NCI-H2171 (cell line): ENCODE measurements at regions not wholly inside any gene's neighbourhood (a gene's known extent, or its start where the extent isn't known, plus 50 kb on each side); places are given as distances from the start of the nearest gene placed in this dataset.
"Not testable (repeated sequence)": the region's sequence is repeated elsewhere in the genome, so short reads cannot be mapped to it uniquely, and the experiment has no call there.

Experiments
- DNase-seq: peaks from one replicate; lab custom pipeline; 2025; lab: John Stamatoyannopoulos, UW

DNA sequence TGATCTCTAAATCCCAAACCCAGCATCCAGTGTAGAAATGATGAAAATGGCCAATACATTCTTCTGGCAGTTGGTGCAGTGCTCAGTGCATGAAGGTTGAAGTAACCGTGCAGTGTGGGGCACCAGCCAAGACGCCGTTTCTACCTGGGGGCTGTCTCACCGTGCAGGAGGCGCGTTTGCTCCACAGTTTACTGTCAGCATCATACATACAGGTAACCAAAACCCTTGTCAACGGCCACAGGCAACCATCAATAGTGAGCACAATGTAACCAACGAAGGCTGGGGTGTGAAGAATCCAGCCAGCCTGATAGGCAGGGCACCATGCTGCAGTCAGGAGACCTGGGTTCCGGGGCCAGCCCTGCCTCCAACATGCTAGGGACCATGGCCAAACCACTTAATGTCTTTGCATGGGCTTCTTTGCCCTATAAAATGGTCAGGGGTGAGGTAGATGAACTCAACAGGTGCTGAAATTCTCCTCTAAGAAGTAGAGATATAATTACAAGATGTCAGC, 127.5 kb upstream of the ID2 start:
- DNase-seq: no peak

DNA sequence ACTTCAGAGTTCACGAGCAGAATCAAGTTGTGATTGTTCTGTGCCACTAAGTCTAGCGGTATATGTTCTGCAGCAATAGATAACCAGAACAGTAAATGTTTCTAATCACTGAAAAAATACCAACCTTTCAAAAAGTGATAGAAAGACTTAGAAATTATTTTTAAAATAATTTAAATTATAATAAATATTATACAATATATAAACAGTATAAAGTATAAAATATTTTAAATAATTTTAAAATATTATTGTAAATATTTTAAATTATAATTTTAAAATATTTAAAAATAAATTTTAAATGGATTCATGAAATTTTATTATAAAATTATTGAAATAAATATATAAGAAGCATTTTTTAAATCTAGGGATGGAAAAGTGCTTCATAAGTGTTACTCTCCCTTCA, 126.3 kb upstream of the ID2 start:
- DNase-seq: no peak

DNA sequence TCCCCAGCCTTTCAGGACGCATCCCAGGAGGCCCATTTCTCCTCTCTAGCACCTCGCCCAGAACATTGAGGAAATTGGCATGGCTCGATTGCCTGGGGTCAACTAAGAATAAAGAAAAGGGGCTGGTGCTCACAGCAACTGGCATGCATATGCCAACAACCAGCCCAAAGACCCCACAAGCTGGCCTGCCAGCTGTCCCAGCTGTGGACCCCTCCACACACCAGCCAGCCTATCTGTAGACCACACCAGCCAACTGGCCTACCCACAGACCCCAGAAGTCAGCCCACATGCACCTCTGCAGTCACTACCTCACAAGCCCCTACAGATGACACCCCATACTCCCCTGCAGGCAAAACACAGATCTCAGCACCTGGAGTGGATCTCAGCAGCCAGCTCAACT, 123.8 kb upstream of the ID2 start:
- no peak for DNase-seq

DNA sequence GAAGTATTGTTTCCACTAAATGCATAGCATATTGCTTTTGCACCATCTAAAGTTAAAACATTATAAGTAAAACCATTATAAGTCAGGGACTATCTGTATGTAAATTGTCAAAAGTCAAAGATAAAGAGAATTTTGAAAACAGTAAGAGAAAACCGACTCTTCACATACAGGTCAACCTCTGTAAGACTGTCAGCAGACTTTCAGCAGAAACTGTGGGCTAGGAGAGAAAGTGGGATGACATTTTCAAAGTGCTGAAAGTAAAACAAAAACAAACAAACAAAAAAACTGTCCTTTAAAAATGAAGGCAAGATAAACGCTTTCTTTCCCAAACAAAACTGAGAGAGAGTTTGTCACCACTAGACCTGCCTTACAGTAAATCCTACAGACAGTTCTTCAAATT, 122.9 kb upstream of the ID2 start:
- no peak for DNase-seq

DNA sequence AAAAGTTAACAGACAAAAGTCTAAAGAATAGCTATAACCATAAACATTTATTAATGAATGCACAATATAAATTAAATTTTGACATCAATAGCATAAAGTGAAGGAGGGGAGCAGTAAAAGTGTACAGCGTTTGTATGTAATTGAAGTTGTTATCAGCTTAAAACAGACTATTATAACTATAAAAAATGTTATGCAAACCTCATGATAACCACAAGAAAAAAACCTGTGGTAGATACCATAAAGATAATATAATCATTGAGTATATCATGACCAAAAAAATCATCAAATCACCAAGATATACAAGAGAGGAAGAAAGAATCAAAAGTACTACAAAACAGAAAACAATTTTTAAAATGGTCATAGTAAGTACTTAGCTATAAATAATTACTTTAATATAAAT, 122.1 kb upstream of the ID2 start:
- DNase-seq: no peak

DNA sequence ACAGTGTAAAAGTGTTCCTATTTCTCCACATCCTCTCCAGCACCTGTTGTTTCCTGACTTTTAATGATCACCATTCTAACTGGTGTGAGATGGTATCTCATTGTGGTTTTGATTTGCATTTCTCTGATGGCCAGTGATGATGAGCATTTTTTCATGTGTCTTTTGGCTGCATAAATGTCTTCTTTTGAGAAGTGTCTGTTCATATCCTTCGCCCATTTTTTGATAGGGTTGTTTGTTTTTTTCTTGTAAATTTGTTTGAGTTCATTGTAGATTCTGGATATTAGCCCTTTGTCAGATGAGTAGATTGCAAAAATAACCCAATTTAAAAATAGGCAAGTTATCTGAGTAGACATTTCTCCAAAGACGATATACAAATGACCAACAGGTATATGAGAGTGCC, 120.2 kb upstream of the ID2 start:
- DNase-seq: not testable (repeated sequence)

DNA sequence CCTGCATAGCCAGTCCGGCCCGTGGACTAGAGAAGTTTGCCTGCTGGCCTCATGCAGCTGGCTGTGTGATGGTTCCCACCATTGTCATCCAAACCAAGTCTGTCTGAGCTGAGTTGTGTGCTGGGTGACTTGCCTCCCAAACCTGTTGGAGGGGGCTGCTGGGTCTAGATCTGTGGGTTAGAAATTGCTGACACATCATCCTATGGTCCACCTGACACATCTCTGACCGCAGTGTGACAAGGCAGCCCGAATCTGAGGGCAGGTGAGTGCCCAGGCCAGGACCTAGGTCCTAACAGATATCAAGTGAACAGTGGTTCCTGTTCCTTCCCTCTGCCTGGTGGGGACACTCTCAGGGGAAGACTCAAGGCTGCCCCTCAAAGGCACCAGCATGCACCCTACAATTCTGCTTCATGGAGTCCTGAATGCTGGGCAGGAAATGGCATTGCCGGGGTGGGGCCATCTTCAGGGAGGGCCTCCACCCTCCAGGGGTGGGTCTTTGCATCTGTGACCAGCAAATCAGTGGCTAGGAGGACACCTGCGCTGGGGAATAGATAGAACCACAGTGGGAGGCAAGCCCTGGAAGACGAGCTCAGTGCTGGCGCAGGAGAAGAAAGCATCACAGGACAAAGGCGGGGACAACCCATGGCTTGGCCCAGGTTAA, 117.9 kb upstream of the ID2 start:
- DNase-seq: no peak

DNA sequence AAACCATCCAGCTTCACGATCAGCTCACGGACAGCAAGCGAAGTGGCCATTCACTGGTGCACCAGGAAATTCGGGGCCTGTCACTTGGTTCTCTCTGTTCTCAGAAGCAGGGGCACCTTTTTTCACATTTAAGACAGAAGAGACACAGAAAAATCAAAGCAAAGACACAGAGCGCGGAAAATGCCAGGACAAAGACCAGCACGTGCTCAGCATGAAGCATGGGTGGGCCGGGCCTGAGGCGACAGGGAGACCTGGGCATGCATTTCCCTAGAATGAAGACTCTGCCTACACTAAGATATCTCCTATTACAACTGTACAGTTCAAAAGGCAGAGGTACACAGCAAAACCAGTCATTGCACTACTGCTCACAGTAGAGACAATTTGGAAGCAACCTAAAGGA, 117.4 kb upstream of the ID2 start:
- DNase-seq: no peak

DNA sequence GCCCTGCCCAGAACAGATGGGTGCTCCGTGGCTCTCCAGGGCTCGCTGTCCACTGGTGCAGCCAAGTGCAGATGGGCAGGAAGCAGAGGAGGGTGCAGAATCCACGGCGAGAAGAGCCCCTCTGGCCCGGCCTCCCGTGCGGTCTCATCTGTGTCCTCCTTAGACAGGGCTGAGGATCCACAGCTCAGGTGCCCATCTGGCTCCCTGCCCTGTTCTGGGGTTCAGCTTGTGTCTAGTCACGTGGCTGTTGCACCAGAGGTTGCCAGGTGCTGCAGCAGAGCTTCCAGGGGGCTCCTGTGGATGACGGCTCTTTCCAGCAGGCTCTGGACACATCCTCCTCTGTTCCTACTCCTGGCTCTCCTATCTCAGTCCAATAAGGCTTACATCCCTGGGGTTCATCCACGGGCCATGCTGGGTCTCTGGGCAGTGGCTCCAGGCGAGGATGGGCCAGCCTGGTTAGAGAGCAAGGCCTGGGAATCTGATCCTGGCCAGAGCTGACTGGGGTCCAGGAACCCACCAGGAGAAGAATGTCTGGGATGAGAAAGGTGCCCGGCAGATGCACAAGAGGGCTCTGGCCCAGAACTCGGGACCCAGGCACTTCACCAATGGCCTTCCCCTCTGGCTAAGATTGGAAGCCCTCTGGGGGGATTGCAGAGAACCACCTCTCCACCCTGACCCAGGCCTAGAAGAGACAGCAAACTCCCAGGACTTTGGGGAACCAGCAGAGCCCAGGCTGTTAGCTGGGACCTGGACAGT, 116.3 kb upstream of the ID2 start:
- no peak for DNase-seq

DNA sequence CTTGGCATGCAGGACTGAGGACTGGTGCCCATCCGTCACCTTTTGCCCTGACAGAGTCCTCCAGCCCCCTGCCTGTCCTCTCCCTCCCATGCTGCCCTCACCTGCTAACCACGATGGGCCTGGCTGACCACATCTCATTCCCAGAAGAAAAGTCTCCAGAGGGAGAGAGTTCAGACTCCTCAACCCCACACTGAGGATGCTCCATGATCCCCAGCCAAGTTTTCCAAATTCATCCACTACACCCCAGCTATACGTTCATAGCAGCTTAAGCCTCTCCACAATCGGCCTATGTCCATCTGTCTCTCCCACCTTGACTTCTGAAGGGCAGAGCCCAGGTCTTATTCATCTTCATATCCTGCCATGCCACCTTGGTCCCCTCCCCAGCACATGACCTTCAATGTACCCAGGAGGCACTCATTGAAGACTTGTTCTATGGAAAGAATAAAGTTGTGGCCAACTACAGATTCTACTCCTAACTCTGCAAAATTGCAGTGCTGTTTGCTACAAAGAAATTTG, 115.6 kb upstream of the ID2 start:
- DNase-seq: no peak

DNA sequence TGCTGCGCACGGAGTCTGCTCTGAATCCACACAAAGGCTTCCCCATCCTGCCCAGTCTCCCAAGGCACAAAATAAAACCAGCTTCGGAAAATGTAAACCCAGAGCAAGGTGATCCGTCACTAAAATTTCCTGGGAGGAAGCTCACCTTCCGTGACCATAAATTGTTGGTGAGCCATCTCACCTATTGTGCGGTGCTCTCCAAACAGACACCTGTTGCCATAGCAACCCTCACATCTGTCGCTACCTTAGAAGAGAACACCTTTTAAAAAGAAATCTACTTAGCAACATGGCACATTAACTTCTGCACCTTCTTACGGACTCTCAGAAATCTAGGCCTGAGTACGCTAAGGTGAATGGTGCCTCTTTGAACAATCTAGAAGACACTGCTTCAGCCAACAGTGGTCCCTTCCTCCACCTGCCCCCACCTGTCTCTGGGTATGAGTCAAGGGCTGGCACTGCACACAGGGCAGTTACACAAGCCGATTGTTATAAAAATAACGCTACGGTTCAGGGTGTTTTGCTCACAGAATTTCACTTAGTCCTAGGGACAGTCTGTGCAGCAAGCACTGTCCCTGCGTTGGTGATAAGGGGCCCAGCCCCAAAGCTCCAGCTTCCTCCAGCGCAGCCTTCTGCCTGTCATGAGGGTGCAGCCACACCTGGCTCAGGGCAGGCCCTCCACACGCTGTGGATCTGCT, 114.9 kb upstream of the ID2 start:
- peak; percentile 77 for DNase-seq

DNA sequence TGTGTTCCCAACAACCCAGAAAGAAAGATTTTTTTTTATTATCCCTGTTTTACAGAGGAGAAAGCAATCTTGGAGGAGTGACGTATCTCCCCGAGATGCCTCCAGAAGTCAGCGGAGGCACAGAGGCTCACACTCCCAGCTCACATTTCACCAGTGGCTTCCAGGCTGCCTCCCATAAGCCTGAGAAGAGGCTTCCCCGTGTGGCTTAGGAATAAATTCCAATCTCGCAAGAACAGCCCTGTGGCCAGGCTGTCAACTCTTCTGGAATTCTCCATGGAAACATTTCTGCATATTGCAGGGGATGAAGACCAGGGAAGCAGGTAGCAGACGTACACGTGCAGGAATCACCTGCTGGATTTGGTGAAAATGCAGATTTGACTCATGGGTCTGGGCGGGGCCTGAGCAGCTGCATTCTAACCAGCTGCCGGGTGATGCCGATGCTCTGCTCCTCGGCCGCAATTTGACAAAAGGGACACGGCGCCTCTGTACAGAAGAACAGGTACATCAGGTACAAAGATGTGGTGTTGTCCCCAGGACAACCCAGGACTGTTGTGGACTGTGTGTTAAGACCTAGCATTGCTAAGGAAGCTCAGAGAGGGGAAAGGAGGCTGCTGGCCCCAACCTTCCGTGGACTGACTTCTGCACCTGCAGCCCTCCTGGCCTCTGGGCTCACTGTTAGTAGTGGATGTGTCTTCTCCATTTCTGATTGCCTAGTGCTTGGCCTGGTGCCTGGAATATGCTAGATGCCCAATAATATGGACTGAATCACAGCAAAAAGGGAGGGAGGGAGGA, 114.2 kb upstream of the ID2 start:
- no peak for DNase-seq

DNA sequence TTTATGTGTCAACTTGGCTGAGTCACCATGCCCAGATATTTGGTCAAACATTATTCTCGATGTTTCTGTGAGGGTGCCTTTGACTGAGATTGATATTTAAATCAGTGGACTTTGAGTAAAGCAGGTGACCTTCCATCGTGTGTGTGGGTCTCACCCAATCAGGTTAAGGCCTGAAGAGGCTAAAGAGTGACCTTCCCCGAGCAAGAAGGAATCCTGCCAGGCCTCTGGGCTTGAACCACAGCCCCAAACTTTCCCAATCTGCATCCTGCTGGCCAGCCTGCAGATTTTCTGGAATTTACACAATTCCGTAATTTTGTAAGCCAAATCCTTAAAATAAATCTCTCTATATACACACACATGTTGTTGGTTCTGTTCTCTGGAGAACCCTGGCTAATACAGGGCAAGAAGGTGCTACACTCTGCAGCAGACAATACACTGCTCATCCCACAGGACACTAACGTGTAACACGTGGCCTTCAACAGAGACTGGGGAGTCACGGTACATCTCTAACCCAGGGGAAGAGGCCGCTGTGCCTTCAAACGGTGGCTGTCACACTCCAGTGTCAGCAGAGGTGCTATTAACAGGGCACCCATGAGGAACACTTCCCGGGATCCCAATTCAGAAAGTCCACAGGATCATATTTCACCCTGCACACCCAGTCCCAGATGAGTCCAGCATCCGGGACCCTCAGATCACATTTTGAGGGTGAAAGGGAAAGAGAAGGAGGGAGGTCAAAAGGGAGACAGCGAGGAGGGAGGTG, 113.1 kb upstream of the ID2 start:
- DNase-seq: no peak

DNA sequence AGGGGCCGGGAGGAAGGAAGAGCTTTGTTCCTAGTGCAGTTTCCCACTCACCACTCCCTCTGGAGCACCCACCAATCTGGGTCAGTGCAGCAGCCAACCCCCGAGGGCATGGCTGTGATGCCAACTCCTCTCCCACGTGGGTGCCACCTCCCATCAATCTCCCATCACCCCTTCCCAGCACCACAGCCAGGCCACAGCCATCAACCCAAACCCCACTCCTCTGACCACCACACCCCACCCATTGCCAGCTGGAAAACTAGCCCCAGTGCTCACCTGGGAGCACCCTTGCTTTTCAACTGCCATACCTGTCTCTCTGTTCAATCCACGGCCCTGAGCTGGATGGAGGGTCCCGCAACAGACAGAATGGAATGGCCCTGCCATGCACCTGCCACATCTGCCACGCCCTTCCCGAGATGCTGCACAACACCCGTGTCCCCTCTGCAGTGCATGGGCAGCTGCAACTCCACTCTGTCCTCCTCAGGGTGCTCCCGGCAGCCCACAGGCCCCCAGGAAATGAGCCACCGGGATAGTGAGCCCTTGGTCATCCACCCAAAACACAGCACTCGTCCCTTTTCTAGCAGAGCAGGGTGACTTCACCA, 112.4 kb upstream of the ID2 start:
- no peak for DNase-seq

DNA sequence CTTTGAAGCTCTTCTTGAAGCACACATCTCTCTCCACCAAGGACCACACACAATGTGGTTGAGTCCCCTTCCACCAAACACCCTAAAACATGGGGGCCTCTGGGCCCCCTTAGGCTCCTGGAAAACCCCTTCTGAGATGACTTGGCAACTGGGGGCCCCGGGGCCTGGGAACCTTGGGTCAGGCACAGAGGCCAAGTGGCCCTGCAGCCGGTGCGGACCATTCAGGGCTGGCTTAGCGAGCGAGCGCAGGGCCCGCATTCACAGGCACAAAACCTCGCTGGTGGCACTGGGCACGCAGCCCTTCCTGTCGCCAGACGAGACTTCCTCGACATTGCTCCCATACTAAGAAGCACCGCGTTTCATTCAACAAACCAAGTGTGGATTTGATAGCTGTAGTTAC, 111.2 kb upstream of the ID2 start:
- DNase-seq: no peak

DNA sequence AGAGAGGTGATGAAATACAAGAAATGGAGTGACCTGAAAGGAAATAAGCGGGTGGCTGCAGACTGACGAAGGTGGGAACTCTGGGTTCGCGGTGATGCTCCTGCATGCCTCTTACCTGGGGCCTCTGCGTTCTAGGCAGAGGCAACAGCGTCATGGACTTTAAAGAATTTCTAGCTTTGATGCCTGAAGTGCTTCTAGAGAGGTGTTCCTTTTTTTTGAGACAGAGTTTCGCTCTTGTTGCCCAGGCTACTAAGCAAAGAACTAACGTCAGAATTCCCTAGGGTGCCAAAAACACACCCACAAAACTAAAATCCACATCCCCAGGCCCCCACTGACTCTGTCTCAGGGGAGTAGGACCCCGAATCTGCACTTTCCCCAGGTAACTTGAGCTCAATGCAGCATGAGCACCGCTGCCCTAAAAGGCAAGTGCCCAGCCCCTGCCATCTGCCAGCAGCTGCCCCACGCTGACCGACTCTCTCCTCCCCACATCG, 110.5 kb upstream of the ID2 start:
- DNase-seq: no peak

DNA sequence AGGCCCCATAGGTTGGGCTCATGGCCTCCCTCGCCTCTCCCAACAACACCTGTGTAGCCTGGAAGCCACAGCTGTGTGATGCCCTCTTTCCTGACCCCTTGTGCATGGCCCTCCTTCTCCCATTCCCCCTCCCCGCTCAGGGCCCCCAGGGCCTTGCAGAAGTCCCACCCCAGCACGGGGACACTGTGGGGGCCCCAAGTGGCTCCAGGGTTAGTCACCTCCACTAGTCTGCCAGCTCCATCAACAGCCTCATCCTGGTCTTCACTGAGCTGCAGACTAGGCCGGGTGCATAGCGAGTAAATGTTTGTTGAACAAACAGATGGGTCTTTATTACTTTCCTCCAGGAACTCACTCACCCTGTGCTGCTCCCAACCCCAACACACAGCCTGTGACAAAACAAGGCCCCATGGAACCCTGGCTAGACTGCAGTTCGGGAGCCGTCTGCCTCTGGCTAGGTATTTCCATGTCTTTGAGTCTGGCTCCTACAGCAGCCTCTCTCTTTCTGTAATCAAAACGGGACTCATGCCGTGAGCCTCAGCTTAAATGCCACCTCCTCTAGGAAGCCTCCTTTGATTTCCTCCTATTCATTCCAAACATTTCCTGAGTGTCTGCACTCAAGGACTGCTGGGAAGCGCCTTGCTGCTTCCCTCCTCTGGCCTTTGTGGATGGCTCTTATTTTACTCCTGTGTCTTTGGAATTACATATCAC, 109.9 kb upstream of the ID2 start:
- no peak for DNase-seq

DNA sequence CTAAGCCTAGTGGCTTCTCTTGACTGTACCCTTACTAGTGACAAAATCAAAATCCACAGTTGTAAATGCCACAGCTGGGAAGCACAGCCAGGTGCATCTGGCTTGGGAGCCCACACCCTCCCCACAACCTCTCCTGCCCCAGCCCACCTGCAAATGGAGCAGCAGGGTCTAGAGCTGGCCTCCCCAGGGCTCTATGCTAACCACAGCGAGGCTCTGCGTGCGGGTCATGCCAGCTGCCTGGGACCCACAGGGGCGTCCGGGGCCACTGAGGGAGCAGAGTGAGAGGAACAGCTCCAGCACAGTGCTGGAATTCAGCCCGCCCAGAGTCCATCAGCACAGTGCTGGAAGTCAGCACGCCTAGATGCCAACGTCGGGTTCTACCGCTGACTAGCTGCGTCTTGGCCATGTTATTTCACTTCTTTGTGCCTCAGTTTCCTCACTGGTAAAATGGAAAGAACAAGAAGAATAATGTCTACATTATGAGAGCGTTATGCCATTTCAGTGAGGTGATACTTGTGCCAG, 109.1 kb upstream of the ID2 start:
- DNase-seq: no peak

DNA sequence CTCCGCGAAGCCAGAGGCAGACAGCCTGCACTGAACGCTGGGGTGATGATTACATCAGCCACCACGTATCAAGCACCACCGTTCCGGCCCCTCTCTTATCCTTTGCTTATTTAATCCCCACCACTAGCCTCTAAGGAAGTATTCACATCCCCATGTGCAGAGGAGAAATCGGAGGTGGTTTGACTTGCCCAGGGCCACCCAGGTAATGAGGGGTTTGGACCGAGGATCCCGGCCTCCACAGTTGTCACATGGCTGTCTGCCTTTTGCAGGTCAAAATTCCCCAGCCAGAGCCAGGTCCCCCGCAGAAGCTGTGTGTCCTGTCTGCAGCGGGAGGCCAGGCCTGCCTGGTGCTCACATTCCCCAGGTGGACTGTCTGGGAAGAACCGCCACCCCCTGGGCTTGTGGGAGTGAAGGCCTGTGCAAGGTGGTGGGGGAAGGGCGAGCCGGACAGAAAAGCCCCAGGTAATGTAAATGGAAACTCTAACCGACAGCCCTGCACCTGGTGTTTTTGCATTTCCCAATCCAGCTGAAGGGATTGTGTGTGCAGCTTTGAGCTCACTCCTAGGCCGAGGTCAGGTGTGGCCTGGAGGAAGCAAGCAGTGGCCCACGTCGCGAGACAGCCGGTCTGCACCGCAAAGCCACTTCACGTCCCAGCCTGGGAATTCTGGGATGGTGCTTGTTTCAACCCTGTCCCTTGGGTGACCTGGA, 108.5 kb upstream of the ID2 start:
- DNase-seq: peak; percentile 11

DNA sequence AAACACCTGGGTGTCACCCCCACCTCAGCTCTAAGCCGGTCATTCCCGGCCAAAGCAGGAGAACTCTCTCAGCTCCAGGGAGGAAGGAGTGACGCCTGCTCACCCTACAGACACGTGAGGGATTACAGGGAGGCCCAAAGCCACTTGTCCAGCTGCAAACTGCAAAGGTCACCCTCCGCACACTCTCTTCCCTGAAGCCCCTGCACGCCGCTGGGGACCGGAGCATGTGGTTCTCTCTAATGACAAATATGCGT, 108.0 kb upstream of the ID2 start:
- no peak for DNase-seq
